ENCODE measurements at regions not wholly inside any gene's neighbourhood (a gene's known extent, or its start where the extent isn't known, plus 50 kb on each side); places are given as distances from the start of the nearest gene placed in this dataset.

DNA sequence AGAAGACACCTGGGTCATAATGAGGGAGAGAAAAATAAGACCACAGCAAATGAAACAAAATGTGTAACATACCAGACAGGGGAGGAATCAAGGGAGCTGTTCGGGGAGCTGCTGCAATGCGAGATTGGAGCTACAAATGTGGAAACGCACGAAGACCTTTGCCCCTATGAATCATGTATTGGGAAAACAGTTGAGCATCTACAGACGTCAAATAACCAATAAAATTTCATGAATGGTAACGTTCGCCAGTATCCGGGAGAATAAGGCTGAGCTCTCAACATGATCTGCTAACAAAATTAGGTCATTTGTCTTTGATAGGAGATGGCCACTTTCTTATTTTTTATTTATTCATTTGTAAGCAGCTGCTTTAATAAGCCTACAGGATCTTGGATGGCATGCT lies 486.2 kb upstream of the RBFOX1 start:
- TF ChIP-seq, protein P1, sequence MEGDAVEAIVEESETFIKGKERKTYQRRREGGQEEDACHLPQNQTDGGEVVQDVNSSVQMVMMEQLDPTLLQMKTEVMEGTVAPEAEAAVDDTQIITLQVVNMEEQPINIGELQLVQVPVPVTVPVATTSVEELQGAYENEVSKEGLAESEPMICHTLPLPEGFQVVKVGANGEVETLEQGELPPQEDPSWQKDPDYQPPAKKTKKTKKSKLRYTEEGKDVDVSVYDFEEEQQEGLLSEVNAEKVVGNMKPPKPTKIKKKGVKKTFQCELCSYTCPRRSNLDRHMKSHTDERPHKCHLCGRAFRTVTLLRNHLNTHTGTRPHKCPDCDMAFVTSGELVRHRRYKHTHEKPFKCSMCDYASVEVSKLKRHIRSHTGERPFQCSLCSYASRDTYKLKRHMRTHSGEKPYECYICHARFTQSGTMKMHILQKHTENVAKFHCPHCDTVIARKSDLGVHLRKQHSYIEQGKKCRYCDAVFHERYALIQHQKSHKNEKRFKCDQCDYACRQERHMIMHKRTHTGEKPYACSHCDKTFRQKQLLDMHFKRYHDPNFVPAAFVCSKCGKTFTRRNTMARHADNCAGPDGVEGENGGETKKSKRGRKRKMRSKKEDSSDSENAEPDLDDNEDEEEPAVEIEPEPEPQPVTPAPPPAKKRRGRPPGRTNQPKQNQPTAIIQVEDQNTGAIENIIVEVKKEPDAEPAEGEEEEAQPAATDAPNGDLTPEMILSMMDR (IDR thresholded peaks at IDR 0.05), result no peak
- TF ChIP-seq POLR2A (IDR thresholded peaks at IDR 0.05), result no peak
